Activated CD8-positive, alpha-beta memory T cell treated with anti-CD3 and anti-CD28 coated beads for 48 hours (primary cell): ENCODE measurements at regions not wholly inside any gene's neighbourhood (a gene's known extent, or its start where the extent isn't known, plus 50 kb on each side); places are given as distances from the start of the nearest gene placed in this dataset.
A peak's percentile ranks its signal among the peaks of the same experiment; 100 is the strongest.

Source experiments
- DNase-seq, 3 experiments: peaks; one replicate each; pipeline ENCODE4 v3.0.0-alpha.2; 2020; ENCODE audit warnings: low read depth in 2 of 3, low spot score in 2 of 3

DNA sequence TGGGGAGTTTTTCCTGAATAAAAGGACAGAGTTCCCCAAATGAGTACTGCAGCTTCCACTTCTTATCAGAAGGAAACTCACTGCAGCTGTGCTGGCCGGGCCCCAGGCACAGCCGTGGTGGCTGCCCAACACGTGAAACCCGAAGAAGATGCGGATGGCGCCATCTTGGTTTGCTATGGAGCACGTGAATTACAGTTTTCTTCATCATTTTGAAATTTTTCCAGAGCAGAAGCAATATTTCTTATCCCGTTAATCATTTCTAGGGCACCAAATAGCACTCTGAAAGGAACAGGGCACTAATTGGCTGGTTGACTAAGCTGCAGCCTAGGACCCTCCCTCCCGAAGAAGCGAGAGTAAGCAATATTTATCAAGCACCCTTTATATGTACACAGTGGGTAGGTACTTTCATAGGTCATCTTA is 63.2 kb upstream of the EPS8L3 start:
- DNase-seq = no peak

DNA sequence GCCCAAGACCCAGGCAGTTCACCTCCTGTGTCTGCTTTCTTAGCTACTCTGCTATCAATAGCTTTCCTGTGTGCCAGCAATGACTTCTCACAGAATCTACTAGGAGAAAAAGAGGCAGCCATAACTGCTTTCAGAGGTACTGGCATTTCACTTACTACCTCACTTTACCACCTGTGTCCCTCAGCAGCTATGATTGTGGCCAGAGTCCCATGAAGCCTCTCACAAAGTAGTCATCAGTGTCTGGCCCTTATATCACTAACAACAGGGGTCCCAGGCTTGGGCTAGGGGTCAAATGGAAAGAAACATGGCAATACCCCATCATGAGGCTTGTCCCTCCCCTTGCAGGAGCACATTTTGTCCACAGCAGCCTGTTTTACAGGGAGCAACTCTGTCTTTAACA is 62.7 kb upstream of the EPS8L3 start:
- no peak for DNase-seq

DNA sequence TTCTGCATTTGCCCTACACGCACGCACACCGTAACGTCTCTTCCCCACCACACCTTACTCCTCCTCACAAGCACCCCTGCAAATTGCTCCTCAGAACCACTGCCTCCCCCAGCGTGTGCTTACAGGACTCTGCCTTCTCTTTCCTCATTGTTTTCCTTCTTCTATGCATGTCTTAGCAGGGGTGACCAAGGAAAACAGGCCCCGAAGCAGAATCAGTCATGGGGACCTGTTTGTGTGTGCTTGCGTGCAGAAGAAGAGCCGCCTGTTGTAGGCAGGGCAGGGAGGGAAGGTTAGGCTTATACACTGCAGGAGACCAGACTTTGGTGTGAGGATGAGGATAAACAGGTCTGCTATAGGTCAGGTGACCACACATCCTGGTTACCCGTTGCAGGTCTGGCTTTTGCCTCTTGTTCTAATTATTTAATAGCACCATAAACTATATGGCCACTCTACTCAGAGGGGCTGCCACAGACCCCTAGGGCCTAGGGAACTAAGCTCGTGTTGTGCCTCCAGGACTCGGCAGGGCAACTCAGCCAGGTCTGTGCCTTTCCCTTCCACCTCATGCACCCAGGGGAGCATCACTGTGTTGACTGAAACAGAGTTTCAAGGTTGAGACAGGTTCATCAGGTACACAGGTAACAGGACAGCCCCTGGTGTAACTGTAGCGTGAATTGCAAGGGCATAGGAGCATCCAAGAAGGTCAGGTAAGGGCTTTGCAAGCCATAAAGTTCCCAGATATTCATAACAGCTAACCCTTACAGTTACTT is 60.8 kb upstream of the EPS8L3 start:
- DNase-seq = no peak

DNA sequence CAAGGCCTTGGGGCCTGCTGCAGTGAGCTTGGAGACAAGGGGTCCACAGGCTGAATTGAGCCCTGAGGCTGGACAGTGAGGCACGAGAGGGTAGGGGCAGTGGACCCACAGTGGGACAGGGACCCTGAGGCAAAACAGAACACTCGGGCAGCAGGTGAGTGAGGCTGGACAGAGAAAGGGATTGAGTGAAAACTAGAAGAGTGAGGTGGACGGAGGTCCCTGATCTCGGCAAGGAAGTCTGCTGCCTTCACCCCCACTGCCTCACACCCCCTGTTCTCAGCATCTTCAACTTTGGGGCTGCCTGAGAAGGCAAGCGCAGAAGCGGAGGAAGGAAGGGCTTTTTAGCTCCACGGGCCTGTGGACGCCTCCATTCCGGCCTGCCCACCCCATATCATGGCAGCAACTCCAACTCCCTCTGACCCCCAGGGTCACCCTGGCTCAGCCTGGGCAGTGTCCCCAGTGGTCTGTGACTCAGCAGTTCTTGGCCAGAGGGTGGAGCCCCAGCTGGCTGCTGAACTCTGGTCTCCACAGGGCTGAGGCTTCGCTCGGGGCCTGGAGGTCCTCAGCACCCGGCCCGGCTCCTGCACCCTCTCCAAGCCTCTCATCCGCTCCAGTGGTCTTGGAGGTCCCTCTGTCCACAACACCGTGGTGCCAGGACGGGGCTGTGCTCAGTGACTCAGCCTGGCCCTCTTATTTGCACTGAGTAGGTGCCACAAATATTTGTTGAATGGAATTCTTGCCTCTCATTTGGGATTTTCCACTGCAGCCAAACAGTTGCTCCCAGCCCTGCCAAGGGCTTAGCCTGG is 60.0 kb upstream of the EPS8L3 start:
- DNase-seq = no peak

DNA sequence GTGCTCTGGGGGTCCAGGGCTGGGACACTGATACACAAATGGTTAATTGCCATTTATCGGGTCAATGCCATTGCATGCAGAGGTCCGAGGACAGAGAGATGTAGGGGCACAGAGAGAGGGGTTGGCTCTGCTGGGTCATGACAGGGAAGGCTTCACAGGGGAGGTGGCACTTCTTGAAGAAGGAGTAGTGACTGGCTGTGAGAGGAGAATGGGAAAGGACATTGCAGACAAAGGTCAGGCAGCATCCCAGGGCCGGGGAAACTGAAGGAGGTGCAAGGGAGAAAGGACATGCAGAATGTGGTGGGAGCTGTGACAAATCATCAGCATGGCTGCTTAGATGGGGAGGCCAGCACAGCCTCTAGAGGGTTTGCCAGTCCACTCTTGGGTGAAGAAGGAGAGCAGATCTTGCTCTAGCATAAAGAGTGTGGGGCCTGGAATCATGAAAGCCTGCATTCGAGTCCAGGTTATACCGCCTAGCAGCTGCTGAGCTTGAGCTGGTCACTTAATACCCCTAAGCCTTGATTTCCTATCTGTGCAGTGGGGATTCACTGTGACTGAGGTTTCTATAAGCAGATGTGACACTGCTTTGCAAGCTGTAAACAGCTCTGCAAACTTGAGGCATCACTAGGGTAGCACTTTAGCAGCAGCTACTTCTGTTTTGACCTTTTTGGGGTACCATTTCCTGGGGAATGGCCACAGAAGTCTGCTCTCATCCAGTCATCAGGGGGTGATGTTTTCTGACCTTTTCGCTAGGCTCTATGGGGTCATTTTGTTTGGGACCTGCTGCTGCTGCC is 59.2 kb upstream of the EPS8L3 start:
- no peak for DNase-seq

DNA sequence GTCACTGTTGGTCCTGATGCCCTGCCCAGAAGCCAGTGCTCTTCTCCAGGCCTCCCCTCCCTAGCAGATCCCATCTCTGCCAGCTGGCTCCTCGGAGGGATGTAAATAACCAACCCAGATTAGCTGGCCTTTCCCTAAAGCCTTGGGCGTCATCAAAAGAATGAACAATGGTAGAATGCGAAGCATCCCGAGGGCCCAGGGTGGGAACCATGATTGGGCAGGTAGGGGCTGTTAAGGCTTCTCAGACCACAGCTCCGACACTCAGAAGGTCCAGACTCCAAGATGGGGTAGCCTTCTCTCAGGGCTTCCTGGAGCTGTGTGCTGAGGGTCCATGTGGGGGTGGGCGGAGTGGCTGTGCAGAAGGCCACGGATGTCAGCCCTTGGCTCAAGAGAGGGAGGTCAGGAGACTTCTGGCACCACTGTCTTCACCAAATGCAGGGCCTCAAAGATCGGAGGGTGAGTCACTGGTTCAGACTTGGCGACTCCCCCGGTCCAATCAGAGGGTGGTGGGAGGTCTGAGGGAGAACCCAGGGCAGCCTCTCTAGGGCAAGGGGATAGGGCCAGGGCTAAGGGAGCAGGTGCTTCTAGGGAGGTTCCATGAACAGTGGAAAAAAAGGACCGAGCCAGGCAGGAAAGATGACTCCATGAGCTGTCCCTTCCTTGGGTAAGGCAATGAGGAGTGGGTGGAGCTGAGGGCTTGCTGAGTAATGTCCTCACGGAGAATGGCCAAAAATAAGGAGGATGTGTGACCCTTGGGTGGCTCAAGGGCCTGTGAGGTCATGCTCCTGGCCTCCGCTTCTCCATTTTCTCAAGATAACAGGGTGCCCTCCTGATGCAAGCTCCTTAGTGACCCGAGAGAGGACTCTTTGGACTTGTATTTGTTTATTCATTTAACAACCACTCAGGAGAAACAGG is 58.4 kb upstream of the EPS8L3 start:
- no peak for DNase-seq

DNA sequence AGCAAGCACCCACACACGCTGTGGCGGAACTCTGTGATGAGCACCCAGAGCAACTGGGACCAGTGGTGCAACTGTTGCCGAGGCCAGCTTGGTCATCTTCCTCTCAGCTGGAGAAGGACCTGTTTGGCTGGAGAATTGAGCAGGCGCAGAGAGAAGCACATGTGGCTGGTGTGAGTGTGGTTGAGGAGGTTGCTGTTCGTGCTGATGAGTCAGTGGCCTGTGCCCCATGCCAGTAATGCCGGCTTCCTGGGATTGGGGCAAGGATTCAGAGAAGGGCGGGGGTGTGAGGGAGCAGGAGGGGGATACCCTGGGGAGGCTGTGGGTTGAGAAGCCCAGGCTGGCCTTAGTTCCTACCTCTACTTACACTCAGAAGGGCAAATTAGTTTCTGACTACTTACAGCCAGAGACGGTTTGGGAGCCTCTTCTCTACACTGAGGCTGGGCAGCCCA is 57.5 kb upstream of the EPS8L3 start:
- peak in 1 of 3 experiments; percentile 26 for DNase-seq

DNA sequence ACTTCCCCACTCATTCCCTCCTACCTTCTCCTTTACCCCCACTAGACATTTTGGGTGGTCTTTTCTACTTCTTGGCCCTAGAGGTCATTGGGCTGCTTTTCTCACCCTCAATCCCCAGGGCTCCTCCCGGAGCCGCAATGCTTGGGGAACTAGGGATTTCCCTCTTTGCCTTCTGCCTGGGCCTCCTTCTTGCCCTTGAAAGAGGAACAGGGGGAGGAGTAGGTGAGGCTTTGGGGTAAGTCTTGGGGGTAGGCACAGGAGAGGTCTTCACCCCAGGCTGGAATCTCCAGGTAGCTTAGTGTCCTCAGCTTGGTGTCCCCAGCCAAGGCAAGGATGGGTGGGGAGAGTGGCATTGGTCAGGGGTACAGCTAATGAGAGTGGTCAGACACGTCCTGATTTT is 56.2 kb upstream of the EPS8L3 start:
- DNase-seq = no peak

DNA sequence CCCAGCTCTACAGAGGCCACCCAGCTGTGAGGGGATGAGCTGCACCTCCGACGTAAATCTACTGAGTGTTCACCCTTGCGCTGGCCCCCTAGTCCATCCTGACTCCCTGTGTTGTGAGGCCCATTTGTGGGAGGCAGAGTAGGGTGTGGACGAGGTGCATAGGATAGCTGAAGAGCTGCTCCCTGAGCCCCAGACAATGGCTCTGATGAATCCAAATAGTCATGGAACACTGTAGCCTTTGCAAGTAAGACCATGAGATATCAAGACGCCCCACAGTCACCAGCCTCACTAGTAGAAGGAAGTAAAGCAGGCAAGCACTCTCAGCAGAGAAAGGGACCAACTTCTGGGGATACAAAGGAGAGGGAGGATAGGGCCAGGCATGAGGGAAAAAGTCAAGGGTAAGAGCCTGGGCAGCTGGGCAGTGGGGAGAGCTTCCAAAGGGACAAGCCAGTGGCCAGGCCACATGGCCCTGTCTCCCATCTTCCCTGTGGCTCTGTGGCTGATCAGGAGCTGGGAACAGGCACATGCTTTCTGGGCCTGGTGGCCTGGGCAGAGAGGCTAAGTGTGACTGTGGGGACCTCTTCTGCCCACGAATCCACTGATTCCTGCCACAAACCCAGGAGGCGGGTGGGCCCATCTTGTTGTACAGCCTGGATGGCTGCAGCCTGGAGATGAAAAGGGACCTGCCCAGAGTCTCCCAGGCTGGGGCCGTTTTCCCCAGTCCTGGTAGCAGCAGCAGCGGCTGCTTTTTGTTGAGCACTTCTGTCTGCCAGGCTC is 55.5 kb upstream of the EPS8L3 start:
- DNase-seq = no peak

DNA sequence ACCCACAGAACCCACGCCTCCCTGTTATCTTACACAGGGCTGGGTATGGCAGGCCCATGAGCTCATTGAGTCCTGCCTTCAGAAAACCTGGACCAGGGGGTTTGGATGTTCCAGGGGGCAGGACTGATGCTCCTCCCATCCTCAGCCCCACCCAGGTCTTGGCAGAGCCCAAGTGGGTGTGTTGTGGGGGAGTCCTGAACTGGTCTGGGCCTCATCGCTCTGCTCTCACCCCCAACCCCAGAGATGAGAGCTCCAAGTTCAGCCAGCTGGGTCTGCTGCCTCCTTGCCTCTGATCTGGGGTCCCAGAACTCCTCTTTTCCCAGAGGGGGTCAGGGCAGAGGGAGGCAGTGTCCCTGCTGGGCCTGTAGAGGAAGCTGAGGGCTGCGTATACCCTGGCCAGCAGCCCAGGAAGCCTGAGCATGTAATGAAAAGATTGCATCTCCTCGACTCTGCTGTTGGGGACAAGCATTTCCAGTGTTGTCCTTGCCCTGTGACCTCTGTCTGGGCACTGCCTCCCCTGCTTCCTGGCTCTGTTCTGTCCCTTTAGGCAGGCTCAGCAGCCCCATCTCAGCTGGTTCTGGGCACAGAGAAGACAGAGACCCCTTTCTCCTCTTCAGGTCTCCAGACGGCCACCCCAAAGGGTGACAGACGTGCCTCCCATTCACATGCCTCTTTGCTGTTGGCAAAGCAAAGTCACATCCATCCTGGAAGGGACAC is 54.7 kb upstream of the EPS8L3 start:
- DNase-seq = no peak

DNA sequence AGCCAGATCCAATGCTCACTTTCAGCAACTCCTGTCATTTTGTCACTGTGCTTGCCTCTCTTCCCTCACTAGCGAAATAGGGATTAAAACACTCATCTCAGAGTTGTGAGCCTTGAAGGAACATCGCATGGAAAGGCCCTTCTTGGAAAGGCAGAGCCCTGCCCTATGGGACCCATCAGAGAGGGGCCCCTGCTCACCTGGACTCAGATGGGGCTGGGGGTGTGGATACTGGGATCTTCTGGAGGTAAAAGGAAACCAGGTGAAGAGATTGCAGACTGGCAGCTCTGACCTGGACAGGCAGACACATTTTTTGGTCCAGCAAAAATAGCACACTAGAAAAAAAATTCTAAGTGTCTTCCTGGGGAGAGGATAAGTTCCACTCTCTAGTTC is 54.2 kb upstream of the EPS8L3 start:
- DNase-seq = no peak

DNA sequence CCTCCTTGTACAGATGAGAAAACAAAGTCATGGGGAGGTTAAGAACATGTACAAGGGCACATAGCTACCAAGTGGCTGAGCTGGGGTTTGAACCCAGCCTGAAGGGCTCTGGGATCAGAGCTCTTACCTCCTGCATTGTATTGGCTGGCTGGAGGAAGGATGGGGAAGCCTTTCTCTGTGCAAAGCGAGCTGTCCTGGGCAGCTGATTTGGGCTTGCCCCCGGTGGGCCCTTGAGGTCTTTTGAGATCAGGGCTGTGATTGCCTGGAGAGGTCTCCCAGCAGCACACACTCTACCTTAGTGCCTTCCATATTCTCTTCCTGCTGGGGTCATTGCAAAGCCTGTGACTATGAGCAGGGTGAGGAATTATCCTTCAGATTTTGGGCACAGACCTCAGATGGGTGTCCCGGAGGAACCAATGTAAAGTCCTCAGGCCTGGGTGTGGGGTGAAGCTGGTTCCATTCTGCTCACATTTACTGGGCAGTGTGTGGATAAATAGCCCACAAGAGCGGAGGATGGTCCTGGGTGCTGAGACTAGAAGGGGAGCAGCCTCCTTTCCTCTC is 53.3 kb upstream of the EPS8L3 start:
- no peak for DNase-seq

DNA sequence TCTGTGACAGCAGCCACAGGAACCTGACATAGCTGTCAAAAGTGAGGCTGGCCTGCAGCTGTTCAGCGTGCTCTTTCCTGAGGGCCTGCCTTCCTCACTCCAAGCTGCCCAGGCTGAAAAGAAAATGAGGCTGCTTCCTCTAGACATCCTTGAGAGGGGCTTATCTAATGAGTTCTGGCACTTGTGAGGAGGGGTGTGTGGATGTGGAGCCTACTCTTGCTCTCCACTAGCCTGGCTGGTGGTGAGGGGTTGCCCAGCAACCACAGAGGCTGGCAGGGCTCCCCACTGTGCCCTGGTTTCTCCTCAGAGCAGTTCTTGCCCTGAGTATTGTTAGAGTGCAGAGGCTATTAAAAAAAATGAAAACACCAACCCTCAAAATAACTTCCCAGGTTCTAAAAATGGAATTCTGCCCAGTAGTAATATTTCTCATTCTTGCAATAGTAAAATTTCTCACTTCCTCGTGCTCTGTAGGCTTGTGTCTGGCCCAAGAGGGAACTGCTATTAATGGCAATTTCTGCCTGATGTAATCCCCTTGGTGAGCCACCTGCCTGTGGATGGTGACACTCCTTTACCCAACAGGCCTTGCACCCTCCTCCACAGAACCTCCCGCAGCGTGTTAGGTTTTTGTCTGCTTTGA is 52.6 kb upstream of the EPS8L3 start:
- no peak for DNase-seq

DNA sequence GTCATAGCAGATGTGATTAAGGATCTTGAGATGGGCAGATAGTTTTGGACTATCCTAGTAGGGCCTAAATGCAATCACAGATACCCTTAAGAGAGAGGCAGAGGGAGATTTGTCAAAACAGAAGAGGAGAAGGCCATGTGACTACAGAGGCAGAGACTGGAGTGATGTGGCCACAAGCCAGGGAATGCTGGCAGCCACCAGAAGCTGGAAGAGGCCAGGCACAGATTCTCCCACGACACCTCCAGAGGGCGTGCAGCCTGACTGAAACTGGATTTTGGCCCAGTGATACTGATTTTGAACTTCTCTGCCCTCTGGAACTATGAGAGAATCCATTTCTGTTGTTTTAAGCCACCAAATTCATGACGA is 52.1 kb upstream of the EPS8L3 start:
- no peak for DNase-seq

DNA sequence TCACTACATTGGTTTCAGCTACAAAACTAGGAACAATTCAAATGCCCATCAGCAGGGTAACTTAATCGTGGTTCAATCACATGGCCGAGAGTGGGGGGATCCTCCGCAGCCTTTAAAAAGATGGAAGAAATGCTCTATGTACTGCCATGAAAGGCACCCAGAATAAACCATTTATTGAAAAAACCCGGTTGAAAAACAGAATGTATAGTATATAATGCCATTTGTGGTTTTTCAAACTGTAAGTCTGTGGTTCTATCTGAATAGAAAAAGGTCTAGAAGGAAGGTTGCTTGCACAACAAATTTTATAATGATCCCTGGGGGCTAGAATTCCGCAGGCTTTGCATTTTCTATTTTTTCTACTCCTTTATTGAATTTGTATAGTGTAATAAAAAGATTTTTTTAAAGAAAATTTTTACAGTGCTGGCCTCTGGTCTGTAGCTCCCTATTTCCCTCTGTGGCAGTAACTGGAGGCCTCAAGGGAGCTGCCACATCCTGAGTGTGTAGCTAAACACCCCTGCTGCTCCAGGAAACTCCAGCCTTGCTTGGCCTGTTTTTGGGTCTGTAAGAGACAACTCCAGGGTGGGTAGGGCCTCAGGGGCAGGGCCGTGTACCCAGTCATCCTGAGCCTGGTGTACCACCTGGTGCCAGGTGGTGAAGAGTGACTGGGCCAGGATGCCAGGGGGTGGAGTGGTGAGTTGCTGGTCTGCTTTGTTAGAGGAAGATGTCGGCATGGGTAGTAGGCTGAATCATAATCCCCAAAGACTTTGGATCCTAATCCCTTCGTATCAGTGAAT is 51.5 kb upstream of the EPS8L3 start:
- DNase-seq = no peak

DNA sequence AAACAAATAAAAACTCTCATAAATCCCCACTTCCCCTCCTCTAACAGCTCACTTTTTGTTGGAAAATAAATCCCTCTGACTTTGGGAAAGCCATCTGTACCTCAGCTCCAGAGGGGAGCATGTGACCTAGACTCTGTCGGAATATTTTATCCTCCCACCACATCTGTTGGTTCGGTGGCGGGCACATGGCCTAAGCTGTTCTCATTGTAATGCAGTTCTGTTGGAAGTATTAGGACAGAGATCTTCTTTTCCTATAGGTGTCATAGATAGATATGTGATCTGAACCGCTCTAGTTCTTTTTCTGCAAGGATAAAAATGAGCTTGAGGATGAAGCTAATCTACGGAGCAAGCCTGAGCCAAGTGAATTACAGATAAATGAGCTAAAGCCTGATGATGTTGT is 50.5 kb upstream of the EPS8L3 start:
- no peak for DNase-seq
